Heart right ventricle (tissue), 16 donors: ENCODE measurements at regions not wholly inside any gene's neighbourhood (a gene's known extent, or its start where the extent isn't known, plus 50 kb on each side); places are given as distances from the start of the nearest gene placed in this dataset.

Source experiments
- ATAC-seq, 8 donors: fragments of 200-7000 bp; cut with Tn5 transposase; one replicate each; pipeline ENCODE4 v1.9.1; 2020; ENCODE audit warnings: mild to moderate bottlenecking in 8 of 8, moderate library complexity in 8 of 8, moderate number of reproducible peaks in 1 of 8
- DNase-seq, 2 donors: peaks; one replicate each; pipeline ENCODE4 v3.0.0-alpha.2; 2020
- H3K27ac ChIP-seq, 10 donors: fragments of 200-600 bp; sonication (generic) in 2 of 10; one replicate each; pipeline versions ENCODE4 v1.5.0 to v1.8.0; 2020 to 2022; ENCODE audit warnings: mild to moderate bottlenecking in 3 of 10
- H3K27me3 ChIP-seq, 7 donors: fragments of 200-600 bp; one replicate each; pipeline ENCODE4 v1.8.0; 2021 to 2022; ENCODE audit warnings: mild to moderate bottlenecking in 2 of 7
- H3K36me3 ChIP-seq, 9 donors: fragments of 200-600 bp; sonication (generic) in 1 of 9; one replicate each; pipeline versions ENCODE4 v1.5.0 to v1.8.0; 2020 to 2022; ENCODE audit warnings: mild to moderate bottlenecking in 2 of 9
- H3K4me1 ChIP-seq, 9 donors: fragments of 200-600 bp; sonication (generic) in 1 of 9; one replicate each; pipeline versions ENCODE4 v1.5.0 to v1.8.0; 2020 to 2022; ENCODE audit warnings: mild to moderate bottlenecking in 4 of 9
- H3K4me3 ChIP-seq, 10 donors: fragments of 200-600 bp; sonication (generic) in 2 of 10; one replicate each; pipeline versions ENCODE4 v1.5.0 to v1.8.0; 2020 to 2022; ENCODE audit warnings: mild to moderate bottlenecking in 7 of 10, moderate library complexity in 2 of 10
- H3K9me3 ChIP-seq, 11 donors: fragments of 200-600 bp in 10 of 11; sonication (generic) in 2 of 11; one replicate each; pipeline versions ENCODE4 v1.5.0 to v1.8.0; 2013 to 2022; ENCODE audit warnings: mild to moderate bottlenecking in 2 of 11, control low read depth in 1 of 11, moderate library complexity in 1 of 11
- CTCF ChIP-seq, 9 donors: fragments of 200-600 bp; sonication (generic) in 2 of 9; IDR thresholded peaks; one replicate each; pipeline versions ENCODE4 v1.5.0 to v1.8.0; 2021 to 2022; ENCODE audit warnings: antibody characterized with exemption in 9 of 9, mild to moderate bottlenecking in 5 of 9, moderate library complexity in 1 of 9
- WGBS, 2 donors: extraction: QIAGEN DNeasy Blood & Tissue Kit; methylation state at CpG; one replicate each; pipeline ENCODE4 v1.1.7; 2013; ENCODE audit warnings: inconsistent platforms in 1 of 2; 5-methylcytosine and 5-hydroxymethylcytosine counted together
- intact Hi-C, 10 donors: fragments of 100-400 bp; cut with DNase I; formaldehyde crosslinking; loops; one replicate each; pipeline versions ENCODE4 v1.11.1 to v1.14.2; 2022
- donor health status: Arrhythmogenic right ventricular cardiomyopathy.
- donor health status: ischemic (EF 13 %, LVEDD 7.1; RV severe dilation, severe dysfunction).
- donor health status: healthy with polysubstance abuse.
- donor health status: DM: no; HTN: yes; CAD: no.
- donor health status: DM: no; HTN: no; CAD: no.
- donor health status: ischemic (EF 25% LVEDD 6.9; RV normal size, moderate dysfunction).
- donor health status: ischemic (EF 25% LVEDD 5.7; RV mildly dilated, moderate dysfunction).
- donor health status: healthy.
- donor health status: DM: yes; HTN: yes; CAD: no.
- donor health status: Ischemic cardiomyopathy.
- donor health status: ischemic (EF 35%, LVEDD 5.7; RV mildly dilated, moderate dysfunction).
- donor health status: nonischemic (EF 11% LVEDD 7.7; RV severe dilation, severe dysfunction).
- donor health status: DM: yes; HTN: yes; CAD: no.
- donor health status: PGD.
- donor health status: ischemic (EF 29% LVEDD 5.4; RV normal size, mild dysfunction).
- donor health status: nonischemic (EF 23%, LVEDD 6.1; RV moderate dilation, normal function).

GRCh38 chr5:30113542-30113941 lies 1079.9 kb upstream of the CDH6 start:
- DNase-seq (no peak), ATAC-seq (no peak)
- 88 to 90% methylated on average over 4 of the region's 4 CpGs for WGBS, 2 donors
- Histone ChIP-seq H3K27ac (no peak overlapping the region), H3K27me3 (no peaks in the 10 kb centered on the region), H3K4me1 (no peaks in the 10 kb centered on the region), H3K4me3 (no peak overlapping the region), H3K36me3 (no peaks in the 10 kb centered on the region), H3K9me3 (peaks cover 0 to 26% (median 0%) of the 10 kb centered on the region in 11 donors)
- no peak for TF ChIP-seq CTCF (IDR thresholded peaks at IDR 0.05)
- intact Hi-C loops, result no loop called here

- DNase-seq, result no peak
- TF ChIP-seq CTCF (IDR thresholded peaks at IDR 0.05), result no peak
- Histone ChIP-seq H3K4me3 (no peak overlapping the region), H3K36me3 (no peaks in the 10 kb centered on the region), H3K9me3 (peaks cover 0 to 30% (median 0%) of the 10 kb centered on the region in 11 donors), H3K27me3 (no peaks in the 10 kb centered on the region), H3K27ac (no peak overlapping the region), H3K4me1 (no peaks in the 10 kb centered on the region)
- 57 to 59% methylated on average over 2 of the region's 2 CpGs for WGBS, 2 donors
- no peak for ATAC-seq
- intact Hi-C loops, result no loop called here
Measured at GRCh38 chr5:30112867-30113266, 1080.6 kb upstream of the CDH6 start.

- Histone ChIP-seq H3K36me3 (no peaks in the 10 kb centered on the region), H3K4me3 (no peak overlapping the region), H3K27ac (no peak overlapping the region), H3K9me3 (peaks cover 0 to 21% (median 0%) of the 10 kb centered on the region in 11 donors), H3K27me3 (no peaks in the 10 kb centered on the region), H3K4me1 (no peaks in the 10 kb centered on the region)
- intact Hi-C loops, result no loop called here
- TF ChIP-seq CTCF (IDR thresholded peaks at IDR 0.05), result no peak
- DNase-seq (no peak), ATAC-seq (no peak)
- WGBS, 2 donors, result 56 to 60% methylated on average over 2 of the region's 2 CpGs
Measured at GRCh38 chr5:30108051-30108450, 1085.4 kb upstream of the CDH6 start.

GRCh38 chr5:30106596-30106995 lies 1086.9 kb upstream of the CDH6 start:
- no peak for DNase-seq
- intact Hi-C loops, result loop anchor here in 1 of 10 donors (2.0 kb wide), 1 partner anchor 38 kb away; no protein-coding TSS in a partner anchor
- WGBS, 2 donors, result 78 to 84% methylated on average over 13 of the region's 13 CpGs

More at GRCh38 chr5:30106596-30106995, 1086.9 kb upstream of the CDH6 start:
- peaks cover 0 to 9% (median 0%) of the 10 kb centered on the region in 11 donors for H3K9me3 ChIP-seq
- ATAC-seq, result no peak
- no peaks in the 10 kb centered on the region for H3K27me3 ChIP-seq
- no peak for TF ChIP-seq CTCF (IDR thresholded peaks at IDR 0.05)
- no peaks in the 10 kb centered on the region for H3K36me3 ChIP-seq
- H3K4me1 ChIP-seq, result no peaks in the 10 kb centered on the region
- no peak overlapping the region for H3K27ac ChIP-seq
- no peak overlapping the region for H3K4me3 ChIP-seq
